Testis (tissue), 2 donors: ENCODE measurements at regions not wholly inside any gene's neighbourhood (a gene's known extent, or its start where the extent isn't known, plus 50 kb on each side); places are given as distances from the start of the nearest gene placed in this dataset.

Source experiments
- CTCF ChIP-seq, 3 experiments: fragments of 450-650 bp in 2 of 3; fragments of 200-600 bp in 1 of 3; sonication (generic) in 1 of 3; IDR thresholded peaks; one replicate each; pipeline ENCODE4 v1.5.1; 2016 to 2019; ENCODE audit warnings: antibody characterized with exemption in 3 of 3, mild to moderate bottlenecking in 2 of 3, moderate library complexity in 1 of 3
- POLR2A ChIP-seq: fragments of 450-650 bp; IDR thresholded peaks from one replicate; pipeline ENCODE4 v1.6.1; 2017; ENCODE audit warnings: antibody characterized with exemption, mild to moderate bottlenecking, moderate library complexity

GRCh38 chr19:28008695-28009094 is 1204.3 kb downstream of the UQCRFS1 start:
- TF ChIP-seq CTCF (IDR thresholded peaks at IDR 0.05) (no peak), POLR2A (no peak)
